Liver (tissue), 7 donors: ENCODE measurements at regions not wholly inside any gene's neighbourhood (a gene's known extent, or its start where the extent isn't known, plus 50 kb on each side); places are given as distances from the start of the nearest gene placed in this dataset.

Experiments
- DNase-seq: peaks from one replicate; pipeline ENCODE4 v3.0.0-alpha.2; 2017; ENCODE audit warnings: low spot score
- H3K27ac ChIP-seq, 2 donors: one replicate each; pipeline ENCODE4 v1.7.0; 2013; ENCODE audit warnings: inconsistent platforms in 2 of 2, low read length in 2 of 2, control low read depth in 1 of 2, low read depth in 1 of 2, mild to moderate bottlenecking in 1 of 2
- H3K27me3 ChIP-seq, 4 donors: one replicate each; pipeline versions ENCODE4 v1.6.1 to v1.7.0; 2013; ENCODE audit warnings: low read length in 3 of 4, inconsistent platforms in 1 of 4, mild to moderate bottlenecking in 1 of 4, moderate library complexity in 1 of 4; ENCODE audit not compliant: control insufficient read depth in 4 of 4, insufficient read depth in 4 of 4
- H3K36me3 ChIP-seq, 4 donors: one replicate each; pipeline versions ENCODE4 v1.6.1 to v1.7.0; 2013; ENCODE audit warnings: low read length in 3 of 4, mild to moderate bottlenecking in 3 of 4, low read depth in 1 of 4, moderate library complexity in 1 of 4; ENCODE audit not compliant: control insufficient read depth in 4 of 4, insufficient read depth in 3 of 4
- H3K4me1 ChIP-seq, 4 donors: one replicate each; pipeline versions ENCODE4 v1.6.1 to v1.7.0; 2013; ENCODE audit warnings: low read length in 3 of 4, mild to moderate bottlenecking in 3 of 4, moderate library complexity in 1 of 4; ENCODE audit not compliant: control insufficient read depth in 4 of 4, insufficient read depth in 4 of 4
- H3K4me3 ChIP-seq, 3 donors: one replicate each; pipeline versions ENCODE4 v1.6.1 to v1.7.0; 2013; ENCODE audit warnings: low read length in 3 of 3, control low read depth in 1 of 3, low read depth in 1 of 3, mild to moderate bottlenecking in 1 of 3
- H3K9ac ChIP-seq, 2 donors: one replicate each; pipeline ENCODE4 v1.7.0; 2013; ENCODE audit warnings: low read length in 2 of 2, mild to moderate bottlenecking in 2 of 2, moderate library complexity in 2 of 2, control low read depth in 1 of 2, low read depth in 1 of 2
- H3K9me3 ChIP-seq, 4 donors: one replicate each; pipeline versions ENCODE4 v1.6.1 to v1.7.0; 2013; ENCODE audit warnings: low read length in 3 of 4; ENCODE audit not compliant: control insufficient read depth in 4 of 4
- FOXA2 ChIP-seq: IDR thresholded peaks from 2 replicates; pipeline ENCODE4 v1.6.1; 2016; ENCODE audit warnings: antibody characterized with exemption
- GABPA ChIP-seq, 2 donors: IDR thresholded peaks in 1 of 2; conservative IDR thresholded peaks in 1 of 2; 2 replicates each; pipeline ENCODE4 v1.6.1; 2016; ENCODE audit warnings: antibody characterized with exemption in 2 of 2, mild to moderate bottlenecking in 1 of 2, moderate library complexity in 1 of 2
- HNF4G ChIP-seq: IDR thresholded peaks from 2 replicates; pipeline ENCODE4 v1.6.1; 2016; ENCODE audit warnings: antibody characterized with exemption
- JUND ChIP-seq, 2 donors: IDR thresholded peaks; 2 replicates each; pipeline ENCODE4 v1.6.1; 2016; ENCODE audit warnings: antibody characterized with exemption in 2 of 2
- NR2F2 ChIP-seq: IDR thresholded peaks from 2 replicates; pipeline ENCODE4 v1.6.1; 2016; ENCODE audit warnings: antibody characterized with exemption
- RAD21 ChIP-seq, 2 donors: IDR thresholded peaks; 2 replicates each; pipeline ENCODE4 v1.6.1; 2016; ENCODE audit warnings: antibody characterized with exemption in 2 of 2, mild to moderate bottlenecking in 2 of 2
- RXRA ChIP-seq, 2 donors: IDR thresholded peaks; 2 replicates each; pipeline ENCODE4 v1.6.1; 2017 to 2018; ENCODE audit warnings: antibody characterized with exemption in 2 of 2, mild to moderate bottlenecking in 1 of 2
- SP1 ChIP-seq: IDR thresholded peaks from 2 replicates; pipeline ENCODE4 v1.6.1; 2018; ENCODE audit warnings: antibody characterized with exemption, mild to moderate bottlenecking
- TAF1 ChIP-seq: conservative IDR thresholded peaks from 2 replicates; pipeline ENCODE4 v1.6.1; 2016; ENCODE audit warnings: antibody characterized with exemption, mild to moderate bottlenecking
- WGBS: extraction: QIAGEN DNeasy Blood & Tissue Kit; methylation state at CpG from one replicate; pipeline ENCODE4 v1.1.7; 2013; 5-methylcytosine and 5-hydroxymethylcytosine counted together
- TF ChIP-seq, protein P1 (sequence below): IDR thresholded peaks from 2 replicates; pipeline ENCODE4 v1.6.1; 2016; ENCODE audit warnings: antibody characterized with exemption
- TF ChIP-seq, protein P2 (sequence below): IDR thresholded peaks from 2 replicates; pipeline ENCODE4 v1.6.1; 2016; ENCODE audit warnings: antibody characterized with exemption
- TF ChIP-seq, protein P3 (sequence below): IDR thresholded peaks from 2 replicates; pipeline ENCODE4 v1.6.1; 2016; ENCODE audit warnings: antibody characterized with exemption, mild to moderate bottlenecking
- TF ChIP-seq, protein P4 (sequence below): IDR thresholded peaks from 2 replicates; pipeline ENCODE4 v1.6.1; 2016; ENCODE audit warnings: antibody characterized with exemption
- donor health status: healthy.
- donor health status: healthy.
- donor health status: healthy.
- donor health status: healthy.

DNA sequence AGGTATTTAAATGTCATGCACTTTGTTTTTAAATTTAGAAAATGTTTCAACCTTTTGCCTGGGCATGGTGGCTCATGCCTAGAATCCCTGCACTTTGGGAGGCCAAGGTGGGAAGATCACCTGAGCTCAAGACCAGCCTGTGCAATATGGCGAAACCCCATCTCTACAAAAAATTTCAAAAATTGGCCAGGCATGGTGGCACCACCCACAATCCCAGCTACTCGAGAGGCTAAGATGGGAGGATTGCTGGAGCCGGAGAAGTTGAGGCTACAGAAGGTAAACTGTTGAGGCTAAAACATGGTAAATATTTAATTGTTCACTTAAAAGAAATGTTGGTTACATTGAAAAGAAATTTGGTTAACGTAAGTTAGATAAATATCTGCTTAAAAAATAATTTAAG, 108.4 kb upstream of the IGLL5 start (continued):
- TF ChIP-seq, protein P1, sequence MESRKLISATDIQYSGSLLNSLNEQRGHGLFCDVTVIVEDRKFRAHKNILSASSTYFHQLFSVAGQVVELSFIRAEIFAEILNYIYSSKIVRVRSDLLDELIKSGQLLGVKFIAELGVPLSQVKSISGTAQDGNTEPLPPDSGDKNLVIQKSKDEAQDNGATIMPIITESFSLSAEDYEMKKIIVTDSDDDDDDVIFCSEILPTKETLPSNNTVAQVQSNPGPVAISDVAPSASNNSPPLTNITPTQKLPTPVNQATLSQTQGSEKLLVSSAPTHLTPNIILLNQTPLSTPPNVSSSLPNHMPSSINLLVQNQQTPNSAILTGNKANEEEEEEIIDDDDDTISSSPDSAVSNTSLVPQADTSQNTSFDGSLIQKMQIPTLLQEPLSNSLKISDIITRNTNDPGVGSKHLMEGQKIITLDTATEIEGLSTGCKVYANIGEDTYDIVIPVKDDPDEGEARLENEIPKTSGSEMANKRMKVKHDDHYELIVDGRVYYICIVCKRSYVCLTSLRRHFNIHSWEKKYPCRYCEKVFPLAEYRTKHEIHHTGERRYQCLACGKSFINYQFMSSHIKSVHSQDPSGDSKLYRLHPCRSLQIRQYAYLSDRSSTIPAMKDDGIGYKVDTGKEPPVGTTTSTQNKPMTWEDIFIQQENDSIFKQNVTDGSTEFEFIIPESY: no peak

DNA sequence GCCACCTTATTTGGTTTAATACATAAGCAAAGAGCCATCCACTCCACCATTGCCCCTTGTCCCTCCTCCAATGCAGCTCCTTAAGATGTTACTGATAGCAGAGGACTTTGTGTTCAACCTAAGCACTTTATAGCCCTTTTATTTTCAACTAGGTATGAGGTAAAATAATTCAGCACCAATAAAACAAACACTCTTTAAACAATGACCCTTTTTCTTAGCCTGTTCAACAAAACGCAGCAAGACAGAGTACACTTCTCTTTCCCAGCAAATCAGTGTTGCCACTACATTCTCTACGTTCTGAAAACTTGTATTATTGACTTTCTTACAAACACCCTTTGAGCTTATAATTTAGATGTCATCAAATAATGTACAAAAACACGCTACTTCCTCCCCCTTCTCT, 104.0 kb upstream of the IGLL5 start:
- H3K4me1 ChIP-seq: peaks cover 0 to 4% (median 0%) of the 10 kb centered on the region in 4 donors
- H3K27me3 ChIP-seq: no peaks in the 10 kb centered on the region
- WGBS: 75% methylated on average over 3 of the region's 3 CpGs
- TF ChIP-seq, protein P2, sequence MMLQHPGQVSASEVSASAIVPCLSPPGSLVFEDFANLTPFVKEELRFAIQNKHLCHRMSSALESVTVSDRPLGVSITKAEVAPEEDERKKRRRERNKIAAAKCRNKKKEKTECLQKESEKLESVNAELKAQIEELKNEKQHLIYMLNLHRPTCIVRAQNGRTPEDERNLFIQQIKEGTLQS: no peak
- no peak for TF ChIP-seq HNF4G
- no peak for TF ChIP-seq RAD21 (IDR thresholded peaks at IDR 0.05)
- TF ChIP-seq, protein P1: no peak
- TF ChIP-seq GABPA (IDR thresholded peaks at IDR 0.05 in 1 of 2, conservative IDR thresholded peaks at IDR 0.05 in 1 of 2): no peak
- TF ChIP-seq SP1: no peak
- no peak for TF ChIP-seq NR2F2
- no peak for TF ChIP-seq TAF1
- TF ChIP-seq, protein P3, sequence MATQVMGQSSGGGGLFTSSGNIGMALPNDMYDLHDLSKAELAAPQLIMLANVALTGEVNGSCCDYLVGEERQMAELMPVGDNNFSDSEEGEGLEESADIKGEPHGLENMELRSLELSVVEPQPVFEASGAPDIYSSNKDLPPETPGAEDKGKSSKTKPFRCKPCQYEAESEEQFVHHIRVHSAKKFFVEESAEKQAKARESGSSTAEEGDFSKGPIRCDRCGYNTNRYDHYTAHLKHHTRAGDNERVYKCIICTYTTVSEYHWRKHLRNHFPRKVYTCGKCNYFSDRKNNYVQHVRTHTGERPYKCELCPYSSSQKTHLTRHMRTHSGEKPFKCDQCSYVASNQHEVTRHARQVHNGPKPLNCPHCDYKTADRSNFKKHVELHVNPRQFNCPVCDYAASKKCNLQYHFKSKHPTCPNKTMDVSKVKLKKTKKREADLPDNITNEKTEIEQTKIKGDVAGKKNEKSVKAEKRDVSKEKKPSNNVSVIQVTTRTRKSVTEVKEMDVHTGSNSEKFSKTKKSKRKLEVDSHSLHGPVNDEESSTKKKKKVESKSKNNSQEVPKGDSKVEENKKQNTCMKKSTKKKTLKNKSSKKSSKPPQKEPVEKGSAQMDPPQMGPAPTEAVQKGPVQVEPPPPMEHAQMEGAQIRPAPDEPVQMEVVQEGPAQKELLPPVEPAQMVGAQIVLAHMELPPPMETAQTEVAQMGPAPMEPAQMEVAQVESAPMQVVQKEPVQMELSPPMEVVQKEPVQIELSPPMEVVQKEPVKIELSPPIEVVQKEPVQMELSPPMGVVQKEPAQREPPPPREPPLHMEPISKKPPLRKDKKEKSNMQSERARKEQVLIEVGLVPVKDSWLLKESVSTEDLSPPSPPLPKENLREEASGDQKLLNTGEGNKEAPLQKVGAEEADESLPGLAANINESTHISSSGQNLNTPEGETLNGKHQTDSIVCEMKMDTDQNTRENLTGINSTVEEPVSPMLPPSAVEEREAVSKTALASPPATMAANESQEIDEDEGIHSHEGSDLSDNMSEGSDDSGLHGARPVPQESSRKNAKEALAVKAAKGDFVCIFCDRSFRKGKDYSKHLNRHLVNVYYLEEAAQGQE: no peak
- TF ChIP-seq, protein P4, sequence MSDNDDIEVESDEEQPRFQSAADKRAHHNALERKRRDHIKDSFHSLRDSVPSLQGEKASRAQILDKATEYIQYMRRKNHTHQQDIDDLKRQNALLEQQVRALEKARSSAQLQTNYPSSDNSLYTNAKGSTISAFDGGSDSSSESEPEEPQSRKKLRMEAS: no peak
- no peak for TF ChIP-seq FOXA2
- no peak for TF ChIP-seq JUND (IDR thresholded peaks at IDR 0.05)
- no peak for TF ChIP-seq RXRA (IDR thresholded peaks at IDR 0.05)
- no peak for DNase-seq
- no peak overlapping the region for H3K9ac ChIP-seq
- H3K9me3 ChIP-seq: no peaks in the 10 kb centered on the region
- no peak overlapping the region for H3K4me3 ChIP-seq
- H3K36me3 ChIP-seq: no peaks in the 10 kb centered on the region
- H3K27ac ChIP-seq: no peak overlapping the region
